ENCODE measurements at regions not wholly inside any gene's neighbourhood (a gene's known extent, or its start where the extent isn't known, plus 50 kb on each side); places are given as distances from the start of the nearest gene placed in this dataset.

DNA sequence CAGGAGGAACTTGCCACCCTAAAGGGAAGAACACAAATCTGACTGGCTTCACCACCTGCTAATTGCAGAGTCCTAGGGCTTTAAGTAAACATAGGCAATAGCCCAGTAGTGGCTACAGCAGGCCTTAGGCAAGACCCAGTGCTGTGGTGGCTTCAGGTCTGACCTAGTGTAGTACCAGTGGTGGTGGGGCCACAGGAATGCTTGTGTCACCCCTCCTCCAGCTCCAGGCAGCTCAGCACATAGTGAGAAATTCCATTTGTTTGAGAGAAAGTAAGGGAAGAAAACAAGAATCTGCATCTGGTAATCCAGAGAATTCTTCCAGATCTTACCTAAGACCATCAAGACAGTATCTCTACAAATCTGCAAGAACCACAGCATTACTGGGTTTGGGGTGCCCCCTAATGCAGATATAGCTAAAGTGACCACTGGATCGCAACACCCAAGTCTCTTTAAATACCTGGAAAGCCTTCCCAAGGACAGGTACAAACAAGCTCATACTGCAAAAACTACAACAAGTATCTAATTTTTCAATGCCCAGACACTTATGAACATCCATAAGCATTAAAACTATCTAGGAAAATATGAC is 102.6 kb upstream of the TRPM3 start:
- no peak for TF ChIP-seq POLR2A (IDR thresholded peaks at IDR 0.05; ENCODE audit: low read depth, low read length)
- FAIRE-seq: no peak
- DNase-seq (ENCODE audit: insufficient read length, low spot score): no peak

DNA sequence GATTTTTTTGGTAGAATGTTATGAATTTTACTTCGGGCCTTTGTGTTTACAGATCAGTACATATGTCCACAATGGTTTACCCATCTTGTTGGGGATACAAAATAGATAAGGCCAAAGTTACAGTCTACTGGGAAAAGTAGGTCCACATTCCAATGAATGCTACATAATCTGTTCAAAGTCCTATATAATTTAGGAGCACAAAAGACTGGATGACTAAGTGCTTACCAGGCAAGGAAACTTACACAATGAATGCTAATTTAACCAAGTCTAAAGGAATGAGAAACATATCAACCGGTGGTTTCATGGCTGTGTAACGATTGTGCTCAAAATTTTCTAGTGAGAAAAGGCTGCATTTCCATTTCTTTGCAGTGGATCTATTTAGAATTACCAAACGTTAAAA is 97.4 kb upstream of the TRPM3 start:
- FAIRE-seq (no peak), DNase-seq (ENCODE audit: insufficient read length, low spot score) (no peak)
- no peak for TF ChIP-seq POLR2A (IDR thresholded peaks at IDR 0.05; ENCODE audit: low read depth, low read length)

DNA sequence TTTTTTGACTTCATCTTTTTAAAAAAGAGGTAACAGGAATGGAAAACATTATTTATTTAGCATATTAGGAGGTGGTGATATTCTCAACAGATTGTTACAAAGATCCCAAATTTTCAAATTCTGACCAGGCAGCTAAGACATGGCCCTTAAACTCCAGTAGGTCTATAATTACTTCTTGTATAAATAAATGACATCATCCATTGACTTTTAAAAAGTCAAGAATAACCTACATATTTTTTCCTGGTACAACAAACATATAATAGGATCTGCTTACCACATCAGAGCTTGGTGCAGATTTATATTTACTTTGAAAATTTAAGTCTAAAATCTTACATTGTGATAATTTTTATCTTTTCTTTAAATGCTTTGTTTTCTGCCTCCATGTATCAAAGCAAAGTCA is 92.2 kb upstream of the TRPM3 start:
- no peak for FAIRE-seq
- no peak for TF ChIP-seq POLR2A (IDR thresholded peaks at IDR 0.05; ENCODE audit: low read depth, low read length)
- DNase-seq (ENCODE audit: insufficient read length, low spot score): no peak

DNA sequence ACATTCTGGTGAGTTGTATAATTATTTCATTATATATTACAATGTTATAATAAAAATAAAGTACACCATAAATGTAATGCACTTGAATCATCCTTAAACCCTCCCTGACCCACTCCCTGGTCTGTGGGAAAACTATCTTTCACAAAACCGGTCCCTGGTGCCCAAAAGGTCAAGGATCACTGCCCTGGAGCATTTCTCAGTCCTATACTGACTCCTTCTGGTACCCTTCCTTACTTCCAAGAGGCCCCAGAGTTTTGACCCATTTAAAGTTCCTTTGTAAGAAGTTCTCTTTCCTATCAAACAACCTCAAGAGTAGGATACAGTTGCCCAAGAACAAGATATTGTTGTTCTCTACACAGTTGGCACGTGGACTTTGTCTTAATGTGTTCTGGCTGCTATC is 88.9 kb upstream of the TRPM3 start:
- no peak for DNase-seq (ENCODE audit: insufficient read length, low spot score)
- no peak for TF ChIP-seq POLR2A (IDR thresholded peaks at IDR 0.05; ENCODE audit: low read depth, low read length)
- FAIRE-seq: no peak

- no peak for TF ChIP-seq POLR2A (IDR thresholded peaks at IDR 0.05; ENCODE audit: low read depth, low read length)
Measured at GRCh38 chr9:71209890-71210289, 88.5 kb upstream of the TRPM3 start.

DNA sequence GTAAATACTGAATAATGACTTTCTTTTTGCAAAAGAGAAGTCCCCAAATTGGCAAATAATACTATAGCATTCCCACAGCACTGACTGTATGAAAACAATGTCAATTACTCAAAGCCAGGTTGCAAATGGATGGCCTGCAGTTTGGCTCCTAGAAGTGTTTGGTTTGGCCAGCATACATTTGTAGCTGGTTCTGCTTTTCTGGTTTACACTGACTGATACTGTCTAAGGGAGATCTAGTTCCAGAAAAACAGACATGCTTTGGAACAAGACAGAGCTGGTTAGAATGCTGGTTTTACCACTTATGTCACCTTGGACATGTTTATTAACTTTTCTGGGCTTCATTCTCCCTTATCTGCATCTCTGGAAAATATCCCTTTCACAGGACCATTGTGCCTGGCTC is 81.5 kb upstream of the TRPM3 start:
- no peak for FAIRE-seq
- no peak for DNase-seq (ENCODE audit: insufficient read length, low spot score)
- no peak for TF ChIP-seq POLR2A (IDR thresholded peaks at IDR 0.05; ENCODE audit: low read depth, low read length)

More at GRCh38 chr9:71209890-71210289, 88.5 kb upstream of the TRPM3 start:
- no peak for FAIRE-seq
- DNase-seq (ENCODE audit: insufficient read length, low spot score): no peak

DNA sequence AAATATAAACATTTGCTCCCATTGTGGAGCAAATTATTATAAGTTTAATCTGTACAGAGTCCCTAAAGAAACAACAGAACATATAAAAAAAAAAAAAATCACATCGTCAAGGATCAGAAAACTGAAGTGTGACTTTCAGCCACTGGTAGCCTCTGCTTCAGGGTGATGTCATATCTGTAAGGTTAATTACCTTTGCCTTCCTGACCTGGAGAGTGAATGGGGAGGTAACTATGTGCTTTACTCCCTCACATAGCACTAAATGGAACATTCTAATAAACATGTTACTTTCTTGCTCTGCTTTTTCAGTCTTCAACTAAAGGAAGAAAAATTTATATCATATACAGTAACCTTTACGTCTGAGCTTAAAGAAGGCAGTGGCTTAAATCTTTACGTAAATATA is 70.3 kb upstream of the TRPM3 start:
- no peak for DNase-seq (ENCODE audit: insufficient read length, low spot score)
- no peak for TF ChIP-seq POLR2A (IDR thresholded peaks at IDR 0.05; ENCODE audit: low read depth, low read length)
- no peak for FAIRE-seq

GRCh38 chr9:71183251-71183650 is 61.8 kb upstream of the TRPM3 start:
- no peak for DNase-seq (ENCODE audit: insufficient read length, low spot score)
- TF ChIP-seq POLR2A (IDR thresholded peaks at IDR 0.05; ENCODE audit: low read depth, low read length): no peak
- FAIRE-seq: no peak

DNA sequence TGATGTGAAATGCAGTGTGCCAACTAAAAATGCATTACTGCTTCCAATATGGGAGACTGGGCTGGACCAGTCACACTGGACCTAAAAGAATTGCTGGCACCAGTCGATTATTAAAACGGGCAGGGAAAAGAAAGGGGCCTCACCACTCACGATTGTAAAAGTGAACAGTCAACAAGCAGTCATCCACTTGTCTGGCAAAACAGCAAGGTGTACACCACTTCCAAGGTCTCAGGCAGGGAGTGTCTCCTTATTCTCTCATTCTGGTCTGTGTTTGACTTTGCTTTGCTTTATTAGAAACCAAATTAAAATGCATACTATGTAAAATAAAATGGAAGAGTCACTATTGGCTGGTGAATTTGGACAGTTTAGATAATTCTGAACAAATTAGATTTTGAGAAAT is 57.8 kb upstream of the TRPM3 start:
- no peak for DNase-seq (ENCODE audit: insufficient read length, low spot score)
- no peak for TF ChIP-seq POLR2A (IDR thresholded peaks at IDR 0.05; ENCODE audit: low read depth, low read length)
- FAIRE-seq: no peak

DNA sequence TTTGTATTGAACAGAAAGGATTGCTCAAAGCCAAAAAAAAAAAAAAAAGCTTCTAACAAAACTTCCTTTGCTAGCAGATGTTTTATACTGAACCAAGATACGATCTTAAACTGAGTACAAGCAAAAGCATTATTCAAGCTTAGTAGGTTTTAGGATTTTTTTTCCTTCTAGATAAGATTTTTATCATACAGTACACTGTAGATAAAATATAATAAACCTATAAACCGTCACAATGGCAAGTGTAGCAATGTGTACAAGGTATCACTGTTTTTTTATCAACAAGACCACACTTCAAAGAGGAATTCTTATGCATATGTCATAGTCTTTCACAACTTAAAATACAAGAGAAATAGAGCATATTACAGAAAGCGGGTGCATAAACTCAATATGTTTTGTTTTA is 56.5 kb upstream of the TRPM3 start:
- no peak for FAIRE-seq
- no peak for DNase-seq (ENCODE audit: insufficient read length, low spot score)
- TF ChIP-seq POLR2A (IDR thresholded peaks at IDR 0.05; ENCODE audit: low read depth, low read length): no peak

GRCh38 chr9:71171517-71171916 is 50.1 kb upstream of the TRPM3 start:
- DNase-seq (ENCODE audit: insufficient read length, low spot score): no peak
- no peak for TF ChIP-seq POLR2A (IDR thresholded peaks at IDR 0.05; ENCODE audit: low read depth, low read length)
- no peak for FAIRE-seq
